Germinal center (tissue), 1 donor: ENCODE measurements at regions not wholly inside any gene's neighbourhood (a gene's known extent, or its start where the extent isn't known, plus 50 kb on each side); places are given as distances from the start of the nearest gene placed in this dataset.

Experiments
- DNase-seq: peaks from one replicate; pipeline ENCODE4 v3.0.0; 2012; ENCODE audit warnings: mixed read lengths, low spot score

DNA sequence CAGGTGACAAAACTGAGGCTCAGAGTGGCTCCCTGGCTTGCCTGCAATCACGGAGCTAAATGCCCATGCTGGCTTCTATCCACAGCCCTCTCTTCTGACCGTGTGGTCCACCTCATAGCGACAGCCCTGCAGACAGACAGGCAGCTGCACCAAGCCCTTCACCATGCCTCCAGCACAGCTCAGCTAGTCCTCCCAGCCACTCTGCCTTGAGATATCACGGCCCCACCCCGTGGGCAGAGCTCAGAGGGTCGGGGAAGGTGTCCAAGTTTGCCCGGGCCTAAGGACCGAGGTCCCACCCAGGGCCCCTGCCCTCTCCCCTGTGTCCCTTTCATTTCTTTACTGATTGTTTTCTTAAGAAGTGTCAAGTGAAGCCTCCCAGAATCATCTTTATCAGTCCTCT is 128.2 kb upstream of the GLI2 start:
- DNase-seq = no peak

DNA sequence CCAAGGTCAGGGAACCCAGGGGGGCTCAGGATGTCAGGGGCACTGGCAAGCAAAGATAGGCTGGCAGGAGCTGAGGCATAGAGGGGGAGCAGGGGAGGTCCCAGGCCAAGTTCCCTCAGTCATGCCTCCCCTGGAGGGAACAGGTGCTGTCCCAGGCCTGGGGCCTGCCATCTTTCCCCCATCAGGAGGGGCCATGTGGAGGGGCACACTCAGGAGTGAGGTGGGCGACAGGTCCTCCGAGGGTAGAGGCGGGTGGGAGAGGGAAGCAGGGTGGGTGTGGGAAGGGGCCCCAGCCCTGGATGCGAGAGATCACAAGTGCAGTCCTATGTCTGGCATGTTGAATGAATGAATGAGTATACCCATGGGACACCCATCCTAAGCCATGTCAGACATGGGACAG is 127.7 kb upstream of the GLI2 start:
- no peak for DNase-seq

DNA sequence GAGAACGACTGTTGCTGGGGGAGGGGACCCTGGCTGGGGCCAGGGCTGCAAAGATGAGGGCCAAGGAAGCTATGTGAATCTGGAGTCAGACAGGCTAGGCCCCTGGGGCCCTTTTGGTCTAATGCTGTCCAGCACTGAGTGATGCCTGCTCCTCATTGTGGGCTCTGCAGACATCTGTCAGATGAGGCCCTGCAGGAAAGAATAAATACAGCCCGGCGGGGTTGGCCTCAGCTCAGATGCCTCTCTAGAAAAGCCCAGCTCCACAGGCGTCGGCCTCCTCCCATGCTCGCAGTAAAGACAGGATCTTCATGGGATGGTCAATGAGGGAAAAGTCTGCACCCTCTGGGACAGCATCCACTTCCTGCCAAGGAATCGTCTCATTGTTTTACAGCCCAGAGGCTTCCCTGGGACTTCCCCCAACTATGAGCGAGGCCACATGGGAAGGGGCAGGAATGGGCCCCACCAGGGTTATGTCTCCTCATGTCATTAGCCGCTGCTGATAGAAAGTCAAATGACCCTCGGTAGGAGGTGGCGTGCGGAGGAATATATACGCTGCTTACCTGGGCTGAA is 125.8 kb upstream of the GLI2 start:
- DNase-seq = no peak

DNA sequence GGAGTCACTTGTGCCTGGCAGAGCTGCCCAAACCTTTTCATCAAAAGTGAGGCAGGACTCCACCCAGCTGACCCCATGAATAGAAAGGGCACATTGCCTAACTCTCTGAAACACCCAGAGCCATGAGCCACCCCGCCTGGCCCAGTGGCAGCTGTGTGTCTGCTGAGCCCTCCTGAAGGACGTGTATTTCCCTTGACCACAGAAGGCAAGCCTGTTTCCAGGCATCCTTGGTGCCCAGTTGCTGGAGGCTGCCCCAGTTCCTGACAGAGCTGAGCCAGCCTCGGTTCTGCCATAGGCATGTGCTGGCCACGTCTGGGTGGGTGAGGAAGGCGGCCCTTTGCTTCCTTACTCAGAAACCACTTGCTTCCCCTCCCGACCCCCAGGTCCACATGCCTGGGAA is 124.7 kb upstream of the GLI2 start:
- no peak for DNase-seq

DNA sequence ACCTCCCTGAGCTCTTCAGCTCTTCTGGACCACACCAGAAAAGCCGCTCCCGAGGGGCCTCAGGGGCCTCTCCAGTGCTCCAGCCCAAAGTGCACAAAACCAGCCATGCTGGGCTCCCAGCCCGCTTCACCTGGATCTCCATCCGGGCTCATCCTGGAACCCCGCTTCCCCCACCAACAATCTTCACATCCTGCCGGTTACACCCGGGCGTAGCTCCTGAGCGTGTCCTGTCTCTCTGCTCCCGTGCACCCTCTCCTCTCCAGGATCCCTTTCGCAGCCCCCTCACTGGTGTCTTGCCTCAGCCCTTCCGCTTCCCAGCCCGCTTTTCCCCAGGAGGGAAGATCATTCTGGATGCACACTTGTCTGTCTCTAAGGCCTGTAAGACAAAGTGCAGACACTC is 123.7 kb upstream of the GLI2 start:
- no peak for DNase-seq

DNA sequence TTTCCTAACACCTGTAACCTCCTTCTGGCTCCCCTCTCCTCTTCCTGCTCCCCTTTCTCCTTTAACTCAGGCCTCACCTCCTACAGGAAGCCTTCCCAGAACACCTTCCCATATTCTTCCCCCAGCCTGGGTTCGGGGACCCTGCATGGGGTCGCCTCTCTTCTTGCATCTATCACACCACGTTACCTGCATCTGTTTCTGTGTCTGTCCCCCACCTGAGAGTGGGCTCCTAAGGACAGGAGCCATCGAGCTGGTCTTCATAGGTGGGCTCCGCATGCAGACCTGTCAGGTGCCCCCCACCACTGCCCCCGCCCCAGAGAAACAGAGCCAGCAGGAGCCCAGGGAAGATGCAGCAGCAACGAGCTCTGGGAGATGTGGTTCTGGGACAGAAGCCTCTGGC is 123.2 kb upstream of the GLI2 start:
- no peak for DNase-seq

DNA sequence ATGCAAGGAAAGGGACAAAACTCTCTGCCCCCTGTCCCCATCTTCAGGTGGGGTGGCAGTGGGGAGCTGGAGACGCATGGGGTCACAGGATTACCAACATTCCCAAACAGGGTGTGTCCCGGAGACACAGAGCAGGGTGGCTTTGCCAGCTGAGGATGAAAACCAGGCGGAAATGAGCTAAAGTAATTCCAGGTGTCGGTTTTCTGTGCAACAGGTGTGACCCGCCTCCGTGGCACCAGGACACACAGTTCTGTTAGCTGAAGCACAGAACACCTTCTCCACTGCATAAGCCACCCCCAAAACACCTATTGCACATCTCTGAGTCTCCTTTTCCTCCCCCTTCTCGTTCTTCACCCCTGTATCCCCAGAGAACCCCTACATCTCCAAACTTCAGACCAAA is 122.7 kb upstream of the GLI2 start:
- DNase-seq = no peak

DNA sequence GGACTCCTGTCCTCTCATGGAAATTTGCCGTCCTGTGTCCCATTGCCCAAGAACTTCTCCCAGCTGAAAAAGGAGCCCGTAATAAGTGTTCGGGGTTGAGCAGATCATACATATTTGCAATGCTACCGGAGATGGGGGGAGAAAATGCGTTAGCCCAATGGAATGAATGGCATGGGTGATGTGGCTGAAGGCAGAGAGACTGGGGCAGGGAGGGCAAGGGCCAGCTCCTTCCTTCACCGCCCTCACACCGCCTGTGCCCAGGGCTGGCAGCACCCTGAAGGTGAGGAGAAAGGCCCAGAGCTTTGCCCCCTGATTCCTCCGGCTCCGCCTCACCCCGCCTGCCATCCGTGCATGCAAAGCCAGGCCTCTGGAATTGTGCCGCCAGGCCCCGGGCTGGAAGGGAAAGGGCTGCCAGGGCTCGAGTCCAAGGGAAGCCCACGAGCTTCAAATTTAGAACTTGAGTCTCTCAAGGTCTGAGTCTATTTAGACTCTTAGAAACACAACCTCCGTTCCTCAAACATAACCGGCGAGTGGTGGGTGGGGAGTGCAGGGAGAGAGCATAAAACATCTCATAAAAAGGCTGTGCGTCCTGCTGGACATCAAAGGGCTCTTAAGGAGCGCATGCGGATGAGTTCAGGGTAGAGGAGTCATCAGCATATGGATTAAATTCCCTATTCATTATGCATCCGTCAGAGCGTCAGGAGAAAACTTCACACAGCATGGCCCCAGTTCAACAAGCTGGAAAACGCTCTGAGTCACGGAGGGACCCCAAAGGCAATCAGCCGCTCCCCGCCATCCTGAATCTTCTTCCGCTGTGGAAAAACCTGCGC is 121.7 kb upstream of the GLI2 start:
- DNase-seq = no peak

DNA sequence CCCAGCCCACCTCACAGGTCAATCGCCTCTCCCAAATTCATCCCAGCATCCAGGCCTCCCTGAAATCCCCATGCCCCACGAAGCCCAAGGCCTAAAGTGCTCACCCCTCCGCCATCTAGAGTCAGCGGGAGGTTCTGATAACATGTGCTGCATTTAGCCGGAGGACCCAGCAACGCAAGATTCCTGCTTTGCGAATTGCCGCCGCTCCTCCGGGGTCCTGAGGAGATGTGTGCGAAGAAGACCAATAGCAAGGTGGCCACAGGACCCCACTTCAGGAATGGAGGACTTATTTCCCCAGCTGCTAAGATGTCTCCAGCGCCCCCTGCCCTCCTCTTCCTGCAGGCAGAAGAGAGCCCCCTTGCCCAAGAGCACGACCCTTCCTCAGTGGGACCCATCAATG is 120.8 kb upstream of the GLI2 start:
- no peak for DNase-seq

DNA sequence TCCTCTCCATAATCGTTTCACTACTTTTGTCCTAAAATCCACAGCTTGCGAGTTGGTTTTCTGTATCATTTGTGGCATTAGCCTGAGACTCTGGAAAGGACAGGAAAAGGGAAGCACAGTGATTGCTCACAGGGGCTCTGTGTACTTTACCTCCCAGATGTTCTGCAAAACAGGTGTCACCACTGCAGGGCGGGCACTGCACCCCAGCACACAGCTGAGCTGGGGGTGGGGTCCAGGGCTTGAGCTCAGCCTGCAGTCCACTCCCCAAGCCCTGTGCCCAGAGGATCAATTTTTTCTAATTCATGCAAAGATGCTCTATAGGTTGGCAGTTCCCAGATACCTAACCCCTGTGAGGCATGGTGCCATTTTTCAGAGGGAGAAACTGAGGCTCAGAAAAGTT is 119.4 kb upstream of the GLI2 start:
- DNase-seq = no peak

DNA sequence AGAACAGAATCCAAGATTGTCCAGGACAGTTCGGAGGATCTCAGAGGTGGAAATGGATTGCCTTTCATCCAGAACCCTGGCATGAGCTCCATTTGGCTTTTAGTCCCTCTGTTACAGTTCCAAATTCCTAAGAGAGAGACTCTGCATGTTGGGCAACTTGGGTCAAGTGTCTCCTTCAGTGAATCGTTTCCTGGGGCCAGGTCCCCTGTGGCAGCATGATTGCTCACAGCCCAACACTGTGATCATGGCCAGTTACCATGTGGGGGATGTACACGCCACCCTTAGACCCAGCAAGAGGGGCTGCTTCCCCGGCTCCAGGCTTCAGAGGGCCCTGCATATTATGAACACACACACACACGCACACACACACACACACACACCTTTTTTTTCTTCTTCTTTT is 118.6 kb upstream of the GLI2 start:
- DNase-seq = no peak

DNA sequence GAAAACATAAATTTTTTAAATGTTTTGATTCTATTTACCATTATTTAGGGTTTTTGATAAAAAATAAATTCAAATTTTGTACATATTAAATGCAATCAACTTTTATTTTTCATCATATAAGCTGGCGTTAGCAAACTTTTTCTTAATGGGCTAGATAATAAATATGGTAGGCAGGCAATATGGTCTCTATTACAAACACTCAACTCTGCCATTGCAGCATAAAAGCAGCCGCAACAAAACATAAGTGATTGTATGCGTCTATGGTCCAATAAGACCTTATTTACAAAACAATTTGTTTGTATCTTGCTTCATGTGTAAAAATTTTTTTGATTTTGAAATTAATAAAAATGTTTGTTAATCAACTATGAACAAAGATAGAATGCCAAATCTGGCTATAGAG is 116.8 kb upstream of the GLI2 start:
- DNase-seq = no peak

DNA sequence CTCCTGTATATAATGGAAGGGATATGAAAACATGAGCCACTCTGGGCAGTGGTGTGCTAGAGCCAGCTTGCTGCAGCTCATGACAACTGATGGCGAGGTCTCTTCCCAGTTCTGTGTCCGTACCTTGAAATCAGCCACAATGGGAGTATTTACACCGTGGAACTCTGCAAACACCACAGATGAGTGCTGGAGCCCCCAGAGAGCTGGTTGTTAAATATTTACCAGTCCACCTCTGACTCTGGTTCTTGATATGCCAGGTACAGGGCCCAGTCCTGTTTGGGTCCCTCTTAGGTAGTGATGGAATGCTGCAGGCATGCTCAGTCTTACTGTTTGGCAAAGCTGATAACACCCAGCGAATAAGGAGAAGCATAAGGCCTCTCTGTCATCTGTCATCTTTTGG is 116.1 kb upstream of the GLI2 start:
- no peak for DNase-seq

DNA sequence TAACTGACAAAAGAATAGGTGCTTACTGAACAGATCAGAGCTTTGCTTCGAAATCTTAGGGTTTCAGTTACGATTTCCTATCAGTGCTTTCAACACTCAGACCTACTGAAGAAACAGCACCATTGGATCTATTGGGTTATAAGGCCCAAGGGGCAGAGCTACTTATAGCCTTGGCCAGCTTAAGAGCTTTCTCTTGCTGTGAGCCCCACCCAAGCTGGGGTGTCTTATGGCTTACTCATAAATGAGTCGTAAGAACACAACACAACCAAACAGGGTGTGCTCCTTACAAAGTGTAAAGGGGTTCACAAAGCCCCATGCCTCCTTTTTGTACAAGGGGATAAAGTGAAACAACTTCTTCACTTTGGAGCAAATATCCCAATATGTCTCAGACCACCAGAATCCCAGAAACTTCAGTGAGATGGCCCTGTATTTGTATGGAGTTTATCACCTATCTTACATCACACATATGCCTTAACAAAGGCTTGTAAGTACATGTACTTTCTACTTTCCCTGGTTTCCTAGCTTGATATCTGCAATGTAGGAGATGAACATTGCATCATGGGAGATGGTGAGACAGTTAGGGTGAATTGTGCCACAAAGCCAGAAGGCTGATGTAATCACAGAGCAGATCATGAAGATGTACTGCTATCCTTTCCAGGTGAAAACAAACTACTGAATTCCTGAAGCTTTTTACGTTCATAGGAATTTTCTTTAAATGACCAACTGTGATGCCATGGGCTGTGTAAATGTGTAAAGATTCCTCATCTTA is 115.5 kb upstream of the GLI2 start:
- DNase-seq = no peak

DNA sequence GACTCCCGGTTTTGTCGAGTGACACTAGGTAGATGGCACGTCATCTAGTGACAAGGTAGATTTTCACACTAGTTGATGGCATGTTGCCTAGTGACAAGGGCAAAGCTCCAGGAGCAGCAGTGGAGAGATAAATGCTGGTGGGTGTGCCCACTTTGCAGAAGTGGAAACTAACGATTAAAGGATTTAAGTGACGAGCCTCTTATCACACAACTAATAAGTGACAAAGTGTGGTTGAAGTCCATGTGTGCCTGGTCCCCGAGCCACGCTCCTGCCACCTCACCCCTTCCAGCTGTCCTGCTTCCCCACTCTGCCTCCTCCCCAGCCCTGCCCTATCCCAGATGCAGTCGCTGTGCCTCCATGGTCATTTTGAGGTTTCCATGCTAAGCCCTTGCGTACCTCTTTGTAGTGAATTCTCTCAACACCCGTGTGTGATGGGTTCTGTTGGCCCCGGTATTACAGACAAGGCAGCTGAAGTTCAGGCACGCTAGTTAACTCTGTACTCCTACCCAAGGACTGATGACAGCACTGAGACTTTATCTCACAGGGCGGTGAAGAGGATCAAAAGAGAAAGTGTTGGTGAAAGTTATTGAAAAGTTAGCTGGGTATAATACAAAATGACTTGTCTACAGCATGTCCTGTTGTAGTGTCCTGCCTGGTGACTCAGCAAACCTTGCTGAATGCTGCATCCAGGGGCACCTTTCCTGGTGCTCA is 113.4 kb upstream of the GLI2 start:
- DNase-seq = no peak

DNA sequence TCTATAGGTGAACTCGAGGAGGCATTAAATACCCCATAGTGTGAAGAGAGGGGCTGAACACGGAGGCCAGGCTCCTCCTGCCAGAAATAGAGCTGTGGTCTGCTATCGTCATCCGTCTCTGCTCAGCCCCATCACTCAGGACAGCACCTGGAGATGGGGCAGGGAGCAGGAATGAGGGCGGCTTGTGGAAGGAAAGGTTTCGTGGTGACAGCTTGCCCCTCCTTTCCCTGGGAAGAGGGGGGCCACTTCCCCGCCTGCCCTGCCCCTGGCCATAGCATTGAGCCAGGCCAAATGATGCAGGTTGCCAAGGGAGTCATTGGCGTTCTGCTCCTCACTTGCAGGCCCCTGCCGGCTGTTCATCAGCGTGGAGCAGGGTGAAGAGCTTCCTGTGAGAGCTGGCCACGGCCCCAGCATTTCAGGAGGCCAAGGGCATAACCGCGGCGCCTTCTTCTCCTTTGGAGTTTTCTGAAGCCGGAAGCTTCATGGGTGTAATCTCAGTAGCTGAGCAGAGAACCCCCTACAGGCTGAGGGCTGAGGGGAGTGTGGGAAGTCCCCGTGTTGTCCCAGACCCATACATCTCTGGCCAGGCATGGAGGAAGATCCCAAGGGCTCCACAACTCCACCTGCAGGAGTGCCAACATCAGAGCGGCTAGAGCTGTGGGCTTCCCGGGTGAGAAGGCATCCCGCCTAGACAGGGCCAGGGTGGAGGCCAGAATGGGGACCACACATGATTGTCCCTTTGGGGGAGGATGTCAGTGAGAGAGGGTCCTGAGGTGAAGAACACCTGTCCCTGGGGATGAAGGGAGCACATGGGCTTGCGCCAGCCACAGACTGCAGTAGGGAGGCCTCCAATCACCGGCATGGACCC is 112.5 kb upstream of the GLI2 start:
- no peak for DNase-seq

DNA sequence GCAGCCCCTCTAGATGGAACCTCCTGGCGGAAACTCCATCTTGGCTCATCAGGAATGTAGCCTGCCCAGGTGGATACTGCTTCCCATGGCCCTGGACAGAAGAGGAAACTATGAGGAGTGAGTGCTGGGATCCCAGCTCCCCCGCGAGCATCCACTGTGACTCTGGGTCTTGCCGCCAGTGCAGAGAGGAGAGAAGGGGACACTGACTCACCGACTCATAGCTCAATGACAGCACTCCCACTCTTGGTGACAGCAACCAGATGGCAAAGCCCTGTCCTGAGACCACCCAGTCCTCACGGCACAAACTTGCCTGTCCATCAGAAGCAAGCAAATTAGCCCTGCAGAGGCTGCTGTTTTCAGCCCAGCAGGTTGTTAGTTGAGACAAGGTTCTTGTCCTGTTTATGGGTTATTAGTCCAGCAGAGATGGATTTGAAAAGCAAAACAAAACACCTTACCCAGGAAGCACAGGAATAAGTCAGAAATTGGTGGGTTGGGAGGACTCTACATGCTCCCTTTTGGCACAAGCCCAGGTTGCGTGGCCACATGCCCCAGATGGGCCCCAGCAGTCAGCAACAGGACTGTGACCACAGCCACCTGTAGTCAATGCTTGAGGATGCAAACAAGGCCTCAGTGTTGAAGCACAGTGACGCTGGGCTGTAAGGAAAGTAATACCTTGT is 111.5 kb upstream of the GLI2 start:
- no peak for DNase-seq

DNA sequence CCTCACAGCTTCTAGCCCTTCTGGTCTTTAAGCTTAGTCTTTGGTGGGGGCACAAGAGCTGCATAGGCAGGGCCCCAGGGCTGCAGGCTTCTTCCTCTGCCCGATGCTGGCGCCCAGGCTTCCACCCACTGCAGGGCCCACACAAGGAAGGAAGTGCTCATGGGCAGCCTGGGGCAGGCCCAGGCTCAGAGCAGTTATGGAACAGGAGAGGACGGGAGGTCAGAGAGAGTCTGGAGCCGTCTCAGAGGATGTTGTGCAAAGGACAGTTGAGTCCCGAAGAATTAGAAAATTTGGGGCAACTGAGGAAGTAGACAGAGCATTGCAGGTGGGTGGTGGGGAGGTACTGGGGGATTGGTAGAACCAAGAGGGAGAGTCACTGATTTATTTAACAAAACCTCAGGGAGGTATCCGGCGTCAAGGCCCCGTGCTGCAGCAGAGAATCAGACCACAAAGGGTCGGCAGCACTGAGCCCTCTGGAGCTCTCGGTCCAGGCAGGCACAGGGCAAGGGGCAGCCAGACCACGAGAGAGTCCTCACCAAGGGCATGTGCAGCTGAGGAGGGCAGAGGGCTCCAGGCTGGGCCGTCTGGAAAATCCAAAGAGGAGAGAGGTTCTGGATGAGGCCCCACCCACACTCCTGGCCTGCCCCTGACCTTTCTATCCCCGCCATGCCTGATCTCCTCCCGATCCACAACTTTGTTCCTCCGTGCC is 110.8 kb upstream of the GLI2 start:
- no peak for DNase-seq

DNA sequence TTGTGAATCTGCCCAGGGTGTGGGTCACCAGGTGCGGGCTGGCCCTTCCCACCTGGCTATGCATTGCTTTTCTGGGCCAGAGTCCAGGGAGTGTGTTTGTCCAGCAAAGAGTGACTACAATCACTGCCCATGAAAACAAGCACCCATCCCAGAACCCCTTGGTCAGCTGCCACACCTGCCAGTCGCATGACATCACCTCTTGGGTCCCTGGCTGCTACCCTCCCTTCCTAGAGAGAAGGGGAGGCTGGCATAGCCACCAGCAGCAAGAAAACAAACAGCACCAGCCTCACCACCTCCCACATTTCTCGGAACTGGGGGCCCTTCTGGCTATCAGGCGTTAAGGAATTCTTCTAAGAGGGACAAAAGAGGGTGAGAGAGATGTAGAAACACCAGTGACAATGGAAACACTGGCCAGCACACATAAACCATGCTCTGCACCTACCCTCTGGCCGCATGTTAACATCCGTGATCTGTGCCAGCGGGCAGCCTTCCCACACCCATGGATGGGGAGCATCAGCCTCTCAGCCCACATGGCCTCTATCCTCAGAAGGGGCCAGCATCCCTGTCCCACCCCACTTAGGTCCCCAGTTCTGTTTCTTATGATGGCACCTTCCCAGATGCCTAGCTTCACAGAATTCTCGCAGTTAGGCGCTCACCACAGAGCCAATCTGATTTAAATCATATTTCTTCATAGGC is 109.7 kb upstream of the GLI2 start:
- DNase-seq = no peak

DNA sequence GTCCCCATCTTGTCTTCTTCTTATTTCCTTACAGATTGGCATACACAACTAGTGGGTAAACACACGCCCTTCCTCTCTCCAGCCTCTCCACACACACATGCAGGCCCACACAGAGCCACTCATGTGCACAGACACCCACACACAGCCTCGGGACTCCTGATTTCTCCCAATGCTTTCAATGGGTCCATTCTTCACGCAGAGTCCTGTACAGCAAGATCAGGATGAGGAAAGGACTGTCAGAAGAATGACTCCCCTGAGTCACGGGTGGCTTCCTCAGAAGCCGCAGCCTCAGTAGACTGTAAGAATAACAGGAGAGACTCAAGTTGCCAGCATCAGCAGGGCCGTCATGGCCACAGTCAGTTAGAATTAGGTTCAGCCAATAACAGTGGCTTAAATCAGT is 109.1 kb upstream of the GLI2 start:
- no peak for DNase-seq
